ENCODE measurements at regions not wholly inside any gene's neighbourhood (a gene's known extent, or its start where the extent isn't known, plus 50 kb on each side); places are given as distances from the start of the nearest gene placed in this dataset.
"Not testable (repeated sequence)": the region's sequence is repeated elsewhere in the genome, so short reads cannot be mapped to it uniquely, and the experiment has no call there.

GRCh38 chr7:49645296-49645695 is 128.1 kb upstream of the VWC2 start:
- H3K4me3 ChIP-seq (replicated peaks; ENCODE audit: low read depth, low read length) = no peak overlapping the region
- no peak for DNase-seq (ENCODE audit: low read depth)
- TF ChIP-seq, protein P1, sequence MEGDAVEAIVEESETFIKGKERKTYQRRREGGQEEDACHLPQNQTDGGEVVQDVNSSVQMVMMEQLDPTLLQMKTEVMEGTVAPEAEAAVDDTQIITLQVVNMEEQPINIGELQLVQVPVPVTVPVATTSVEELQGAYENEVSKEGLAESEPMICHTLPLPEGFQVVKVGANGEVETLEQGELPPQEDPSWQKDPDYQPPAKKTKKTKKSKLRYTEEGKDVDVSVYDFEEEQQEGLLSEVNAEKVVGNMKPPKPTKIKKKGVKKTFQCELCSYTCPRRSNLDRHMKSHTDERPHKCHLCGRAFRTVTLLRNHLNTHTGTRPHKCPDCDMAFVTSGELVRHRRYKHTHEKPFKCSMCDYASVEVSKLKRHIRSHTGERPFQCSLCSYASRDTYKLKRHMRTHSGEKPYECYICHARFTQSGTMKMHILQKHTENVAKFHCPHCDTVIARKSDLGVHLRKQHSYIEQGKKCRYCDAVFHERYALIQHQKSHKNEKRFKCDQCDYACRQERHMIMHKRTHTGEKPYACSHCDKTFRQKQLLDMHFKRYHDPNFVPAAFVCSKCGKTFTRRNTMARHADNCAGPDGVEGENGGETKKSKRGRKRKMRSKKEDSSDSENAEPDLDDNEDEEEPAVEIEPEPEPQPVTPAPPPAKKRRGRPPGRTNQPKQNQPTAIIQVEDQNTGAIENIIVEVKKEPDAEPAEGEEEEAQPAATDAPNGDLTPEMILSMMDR (IDR thresholded peaks at IDR 0.05; ENCODE audit: low read length, missing control alignments) = no peak

DNA sequence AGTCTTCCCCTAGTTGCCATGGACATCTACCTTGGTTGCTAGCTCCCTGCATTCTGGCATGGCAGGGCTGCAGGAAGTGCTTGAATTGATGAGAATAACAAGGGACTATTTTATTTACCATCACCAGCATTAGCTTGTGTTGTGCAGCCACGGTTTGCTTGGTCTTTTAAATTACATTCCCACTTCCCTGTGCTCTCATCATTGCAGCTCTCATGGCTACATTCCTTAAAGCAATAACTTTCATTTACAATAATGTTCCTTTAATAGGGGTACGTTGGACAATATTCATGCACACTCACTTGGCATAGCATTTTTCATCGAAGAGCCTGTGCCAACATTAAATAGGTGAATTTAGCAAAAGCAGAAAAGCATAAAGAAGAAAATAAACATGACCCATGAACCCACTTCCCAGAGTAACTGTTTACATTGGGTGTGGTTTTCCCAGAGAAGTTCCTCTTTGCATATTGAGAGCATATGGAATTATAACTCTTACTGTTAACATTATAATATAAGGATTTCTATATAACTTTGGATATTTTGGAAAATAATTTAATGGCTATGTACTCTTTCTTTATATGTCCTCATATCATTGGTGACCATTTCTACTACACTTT is 113.2 kb upstream of the VWC2 start:
- TF ChIP-seq, protein P1 (IDR thresholded peaks at IDR 0.05; ENCODE audit: low read length, missing control alignments) = no peak
- DNase-seq (ENCODE audit: low read depth) = no peak
- no peak overlapping the region for H3K4me3 ChIP-seq (replicated peaks; ENCODE audit: low read depth, low read length)

DNA sequence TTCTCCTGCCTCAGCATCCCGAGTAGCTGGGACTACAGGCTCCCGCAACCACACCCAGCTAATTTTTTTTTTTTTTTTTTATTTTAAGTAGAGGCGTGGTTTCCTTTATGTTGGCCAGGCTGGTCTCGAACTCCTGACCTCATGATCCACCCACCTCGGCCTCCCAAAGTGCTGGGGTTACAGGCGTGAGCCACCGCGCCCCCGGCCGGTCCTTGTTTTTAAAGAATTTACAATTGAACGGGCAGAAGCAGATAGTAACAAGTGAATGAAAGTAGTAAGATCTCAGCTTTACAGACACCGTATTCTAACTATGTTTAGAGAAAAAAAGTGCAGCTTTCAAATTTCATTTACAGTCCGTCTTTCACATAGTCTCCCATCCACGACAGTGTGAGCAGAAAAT is 112.5 kb upstream of the VWC2 start:
- TF ChIP-seq, protein P1 (IDR thresholded peaks at IDR 0.05; ENCODE audit: low read length, missing control alignments) = no peak
- no peak for DNase-seq (ENCODE audit: low read depth)
- H3K4me3 ChIP-seq (replicated peaks; ENCODE audit: low read depth, low read length) = no peak overlapping the region

- not testable (repeated sequence) for DNase-seq (ENCODE audit: low read depth); H3K4me3 ChIP-seq (replicated peaks; ENCODE audit: low read depth, low read length)
Measured at GRCh38 chr7:49665963-49666362, 107.5 kb upstream of the VWC2 start.

DNA sequence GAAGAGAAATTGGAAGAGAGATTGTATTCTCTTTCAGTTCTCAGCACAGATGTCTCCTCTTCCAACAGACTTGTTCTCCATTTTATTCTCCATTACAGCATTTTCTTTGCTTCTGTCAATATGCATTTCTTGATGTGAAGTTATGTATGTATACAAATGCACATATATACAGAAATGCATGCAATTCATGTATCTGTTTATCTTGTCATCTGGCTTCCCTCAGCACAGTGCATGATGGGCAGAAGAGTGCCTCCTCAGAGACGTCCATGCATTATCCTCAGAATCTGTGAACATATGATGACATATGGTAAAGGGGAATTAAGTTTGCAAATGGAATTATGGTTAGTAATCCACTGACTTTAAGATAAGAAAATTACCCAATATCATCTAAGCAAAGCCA is 106.7 kb upstream of the VWC2 start:
- no peak for DNase-seq (ENCODE audit: low read depth)
- H3K4me3 ChIP-seq (replicated peaks; ENCODE audit: low read depth, low read length) = no peak overlapping the region
- TF ChIP-seq, protein P1 (IDR thresholded peaks at IDR 0.05; ENCODE audit: low read length, missing control alignments) = no peak

DNA sequence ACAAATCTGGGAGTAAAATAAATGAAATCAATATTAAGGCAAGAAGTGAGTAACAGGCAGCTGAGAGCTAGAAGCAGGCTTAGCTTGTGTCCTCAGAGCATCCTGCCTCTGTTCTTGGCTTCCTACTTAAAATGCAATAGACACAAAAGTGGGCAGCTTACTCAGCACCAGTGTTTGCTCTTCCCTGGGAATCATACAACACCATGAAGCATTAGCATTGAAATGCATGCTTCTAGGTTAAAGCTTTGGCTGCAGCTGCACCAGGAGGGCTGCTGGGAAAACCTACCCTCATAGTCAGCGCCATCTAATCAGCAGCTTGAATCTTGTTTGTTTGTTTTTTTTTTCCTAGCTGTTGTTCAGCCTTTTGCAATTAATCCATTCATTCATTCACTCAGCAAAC is 104.2 kb upstream of the VWC2 start:
- no peak for DNase-seq (ENCODE audit: low read depth)
- TF ChIP-seq, protein P1 (IDR thresholded peaks at IDR 0.05; ENCODE audit: low read length, missing control alignments) = no peak

GRCh38 chr7:49669692-49670260 is 103.7 kb upstream of the VWC2 start:
- TF ChIP-seq, protein P1 (IDR thresholded peaks at IDR 0.05; ENCODE audit: low read length, missing control alignments) = no peak
- no peak overlapping the region for H3K4me3 ChIP-seq (replicated peaks; ENCODE audit: low read depth, low read length)
- DNase-seq (ENCODE audit: low read depth) = no peak

More for the DNA sequence above, 104.2 kb upstream of the VWC2 start:
- H3K4me3 ChIP-seq (replicated peaks; ENCODE audit: low read depth, low read length) = no peak overlapping the region
